ENCODE measurements at regions not wholly inside any gene's neighbourhood (a gene's known extent, or its start where the extent isn't known, plus 50 kb on each side); places are given as distances from the start of the nearest gene placed in this dataset.
"Not testable (repeated sequence)": the region's sequence is repeated elsewhere in the genome, so short reads cannot be mapped to it uniquely, and the experiment has no call there.

DNA sequence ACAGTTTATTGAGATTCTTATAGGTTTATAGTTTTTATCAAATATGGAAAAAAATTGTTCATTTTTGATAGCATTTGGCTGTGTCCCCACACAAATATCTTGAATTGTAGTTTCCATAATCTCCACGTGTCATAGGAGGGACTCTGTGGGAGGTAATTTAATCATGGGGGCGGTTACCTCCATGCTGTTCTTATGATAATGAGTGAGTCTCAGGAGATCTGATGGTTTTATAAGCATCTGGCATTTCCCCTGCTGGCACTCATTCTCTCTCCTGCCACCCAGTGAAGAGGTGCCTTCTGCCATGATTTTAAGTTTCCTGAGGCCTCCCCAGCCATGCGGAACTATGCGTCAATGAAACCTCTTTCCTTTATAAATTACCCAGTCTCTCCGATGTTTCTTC, 420.6 kb upstream of the KAZN start:
- TF ChIP-seq, protein P1, sequence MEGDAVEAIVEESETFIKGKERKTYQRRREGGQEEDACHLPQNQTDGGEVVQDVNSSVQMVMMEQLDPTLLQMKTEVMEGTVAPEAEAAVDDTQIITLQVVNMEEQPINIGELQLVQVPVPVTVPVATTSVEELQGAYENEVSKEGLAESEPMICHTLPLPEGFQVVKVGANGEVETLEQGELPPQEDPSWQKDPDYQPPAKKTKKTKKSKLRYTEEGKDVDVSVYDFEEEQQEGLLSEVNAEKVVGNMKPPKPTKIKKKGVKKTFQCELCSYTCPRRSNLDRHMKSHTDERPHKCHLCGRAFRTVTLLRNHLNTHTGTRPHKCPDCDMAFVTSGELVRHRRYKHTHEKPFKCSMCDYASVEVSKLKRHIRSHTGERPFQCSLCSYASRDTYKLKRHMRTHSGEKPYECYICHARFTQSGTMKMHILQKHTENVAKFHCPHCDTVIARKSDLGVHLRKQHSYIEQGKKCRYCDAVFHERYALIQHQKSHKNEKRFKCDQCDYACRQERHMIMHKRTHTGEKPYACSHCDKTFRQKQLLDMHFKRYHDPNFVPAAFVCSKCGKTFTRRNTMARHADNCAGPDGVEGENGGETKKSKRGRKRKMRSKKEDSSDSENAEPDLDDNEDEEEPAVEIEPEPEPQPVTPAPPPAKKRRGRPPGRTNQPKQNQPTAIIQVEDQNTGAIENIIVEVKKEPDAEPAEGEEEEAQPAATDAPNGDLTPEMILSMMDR (conservative IDR thresholded peaks at IDR 0.05 in 1 of 2, IDR thresholded peaks at IDR 0.05 in 1 of 2; ENCODE audit: extremely low read depth in 1 of 2, insufficient read depth in 1 of 2, low read depth in 1 of 2, low read length in 2 of 2) = not testable (repeated sequence)
- not testable (repeated sequence) for TF ChIP-seq EZH2 (IDR thresholded peaks at IDR 0.05; ENCODE audit: borderline replicate concordance, low read length)

All from mammary epithelial cell (primary cell).